BJ (cell line): ENCODE measurements at regions not wholly inside any gene's neighbourhood (a gene's known extent, or its start where the extent isn't known, plus 50 kb on each side); places are given as distances from the start of the nearest gene placed in this dataset.

Experiments
- CTCF ChIA-PET: fragments of 350-600 bp; formaldehyde crosslinking; extraction: SDS; loops from one replicate; lab custom pipeline; 2021; ENCODE audit warnings: antibody characterized with exemption, inconsistent platforms; lab: Yijun Ruan, JAX
- POLR2A ChIA-PET: fragments of 300-600 bp; sonication (Branson Sonifier 250); formaldehyde crosslinking; extraction: SDS; loops from one replicate; lab custom pipeline; 2021; ENCODE audit warnings: antibody characterized with exemption; lab: Charles Lee
- DNase-seq: peaks from one replicate; pipeline ENCODE4 v3.0.0-alpha.2; 2011; ENCODE audit warnings: low read depth
- H3K27me3 ChIP-seq: 2 replicates; pipeline ENCODE4 v1.6.0; 2011; ENCODE audit warnings: low read length; ENCODE audit not compliant: control insufficient read depth, insufficient read depth
- H3K36me3 ChIP-seq: 2 replicates; pipeline ENCODE4 v1.5.1; 2011; ENCODE audit warnings: low read length; ENCODE audit not compliant: control insufficient read depth, insufficient read depth
- H3K4me3 ChIP-seq: 2 replicates; pipeline ENCODE4 v1.5.1; 2011; ENCODE audit warnings: low read depth, mild to moderate bottlenecking, control low read depth, low read length
- TF ChIP-seq, protein P1 (sequence below): IDR thresholded peaks from 2 replicates; pipeline ENCODE4 v1.5.1; 2011; ENCODE audit warnings: low read depth, mild to moderate bottlenecking, control low read depth, inconsistent platforms, low read length, moderate library complexity; ENCODE audit not compliant: insufficient read depth

GRCh38 chr7:32661929-32662328 is 166.6 kb downstream of the AVL9 start:
- DNase-seq: no peak
- ChIA-PET CTCF (no interaction called here), POLR2A (no interaction called here)
- H3K27me3 ChIP-seq: no peaks in the 10 kb centered on the region
- no peak overlapping the region for H3K4me3 ChIP-seq
- TF ChIP-seq, protein P1, sequence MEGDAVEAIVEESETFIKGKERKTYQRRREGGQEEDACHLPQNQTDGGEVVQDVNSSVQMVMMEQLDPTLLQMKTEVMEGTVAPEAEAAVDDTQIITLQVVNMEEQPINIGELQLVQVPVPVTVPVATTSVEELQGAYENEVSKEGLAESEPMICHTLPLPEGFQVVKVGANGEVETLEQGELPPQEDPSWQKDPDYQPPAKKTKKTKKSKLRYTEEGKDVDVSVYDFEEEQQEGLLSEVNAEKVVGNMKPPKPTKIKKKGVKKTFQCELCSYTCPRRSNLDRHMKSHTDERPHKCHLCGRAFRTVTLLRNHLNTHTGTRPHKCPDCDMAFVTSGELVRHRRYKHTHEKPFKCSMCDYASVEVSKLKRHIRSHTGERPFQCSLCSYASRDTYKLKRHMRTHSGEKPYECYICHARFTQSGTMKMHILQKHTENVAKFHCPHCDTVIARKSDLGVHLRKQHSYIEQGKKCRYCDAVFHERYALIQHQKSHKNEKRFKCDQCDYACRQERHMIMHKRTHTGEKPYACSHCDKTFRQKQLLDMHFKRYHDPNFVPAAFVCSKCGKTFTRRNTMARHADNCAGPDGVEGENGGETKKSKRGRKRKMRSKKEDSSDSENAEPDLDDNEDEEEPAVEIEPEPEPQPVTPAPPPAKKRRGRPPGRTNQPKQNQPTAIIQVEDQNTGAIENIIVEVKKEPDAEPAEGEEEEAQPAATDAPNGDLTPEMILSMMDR: no peak
- H3K36me3 ChIP-seq: no peaks in the 10 kb centered on the region

GRCh38 chr7:32661501-32661900 is 166.2 kb downstream of the AVL9 start:
- POLR2A ChIA-PET: no interaction called here
- CTCF ChIA-PET: interaction anchor here (0.7 to 1.4 kb wide), 2 partner anchors 14 to 50 kb away, joined by 4 to 7 read pairs; no protein-coding TSS in a partner anchor
- DNase-seq: no peak

GRCh38 chr7:32660936-32661335 is 165.6 kb downstream of the AVL9 start:
- CTCF ChIA-PET: interaction anchor here (0.7 to 1.4 kb wide), 2 partner anchors 13 to 50 kb away, joined by 4 to 7 read pairs; no protein-coding TSS in a partner anchor
- TF ChIP-seq, protein P1: no peak
- DNase-seq: no peak
- POLR2A ChIA-PET: no interaction called here
- Histone ChIP-seq H3K27me3 (no peaks in the 10 kb centered on the region), H3K36me3 (no peaks in the 10 kb centered on the region), H3K4me3 (no peak overlapping the region)

More at GRCh38 chr7:32661501-32661900, 166.2 kb downstream of the AVL9 start:
- Histone ChIP-seq H3K27me3 (no peaks in the 10 kb centered on the region), H3K4me3 (no peak overlapping the region), H3K36me3 (no peaks in the 10 kb centered on the region)
- TF ChIP-seq, protein P1: no peak

DNA sequence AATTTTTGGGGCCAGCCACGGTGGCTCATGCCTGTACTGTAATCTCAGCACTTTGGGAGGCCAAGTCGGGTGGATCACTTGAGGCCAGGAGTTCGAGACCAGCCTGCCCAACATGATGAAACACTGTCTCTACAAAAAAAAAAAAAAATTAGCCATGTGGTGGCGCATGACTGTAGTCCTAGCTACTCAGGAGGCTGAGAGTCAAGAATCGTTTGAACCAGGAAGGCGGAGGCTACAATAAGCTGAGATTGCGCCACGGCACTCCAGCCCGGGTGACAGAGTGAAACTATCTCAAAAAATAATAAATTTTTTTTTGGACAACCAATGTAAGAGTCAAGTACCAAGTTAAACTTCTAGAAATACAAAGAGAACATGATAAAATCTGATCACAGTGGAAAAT is 164.6 kb downstream of the AVL9 start:
- H3K27me3 ChIP-seq: no peaks in the 10 kb centered on the region
- no peaks in the 10 kb centered on the region for H3K36me3 ChIP-seq
- POLR2A ChIA-PET: no interaction called here
- TF ChIP-seq, protein P1: no peak
- H3K4me3 ChIP-seq: no peak overlapping the region
- no peak for DNase-seq
- CTCF ChIA-PET: no interaction called here

DNA sequence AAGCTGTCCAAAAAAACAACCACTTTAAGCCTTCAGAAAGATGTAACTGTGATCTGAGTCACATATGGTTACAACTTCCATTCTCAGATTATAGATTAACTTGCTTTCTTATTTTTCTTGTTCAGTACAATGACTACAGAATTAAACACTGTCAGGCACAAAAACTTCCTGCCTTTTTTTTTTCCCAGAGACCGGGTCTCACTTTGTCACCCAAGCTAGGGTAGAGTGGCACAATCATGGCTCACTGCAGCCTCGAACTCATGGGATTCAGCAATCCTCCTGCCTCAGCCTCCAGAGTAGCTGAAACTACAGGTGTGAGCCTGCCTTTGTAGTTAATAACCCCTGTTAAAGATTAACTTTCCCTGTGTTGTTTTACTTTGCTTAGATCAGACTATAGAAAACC is 163.2 kb downstream of the AVL9 start:
- ChIA-PET POLR2A (no interaction called here), CTCF (no interaction called here)
- Histone ChIP-seq H3K36me3 (no peaks in the 10 kb centered on the region), H3K27me3 (no peaks in the 10 kb centered on the region), H3K4me3 (no peak overlapping the region)
- TF ChIP-seq, protein P1: no peak
- no peak for DNase-seq
